ENCODE measurements at regions not wholly inside any gene's neighbourhood (a gene's known extent, or its start where the extent isn't known, plus 50 kb on each side); places are given as distances from the start of the nearest gene placed in this dataset.

DNA sequence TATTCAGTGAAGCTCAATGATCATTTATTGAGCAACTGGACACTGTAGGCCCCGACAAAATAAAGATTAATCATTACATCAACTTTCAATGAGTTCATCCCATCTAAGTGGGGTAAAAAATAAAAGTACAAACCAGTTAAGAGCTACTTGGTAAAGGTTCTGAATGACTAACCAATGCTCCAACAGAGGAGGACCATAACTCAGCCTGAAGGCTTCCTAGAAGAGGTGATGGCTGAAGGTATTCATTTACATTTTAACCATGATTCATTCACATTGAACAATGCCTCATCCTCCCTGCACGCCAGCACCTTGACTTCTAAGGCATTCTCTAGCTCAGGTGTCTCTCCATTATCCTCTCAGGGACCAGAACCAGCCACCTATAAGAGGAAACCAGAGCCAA is 201.4 kb downstream of the ZNF462 start:
- no peak for DNase-seq

DNA sequence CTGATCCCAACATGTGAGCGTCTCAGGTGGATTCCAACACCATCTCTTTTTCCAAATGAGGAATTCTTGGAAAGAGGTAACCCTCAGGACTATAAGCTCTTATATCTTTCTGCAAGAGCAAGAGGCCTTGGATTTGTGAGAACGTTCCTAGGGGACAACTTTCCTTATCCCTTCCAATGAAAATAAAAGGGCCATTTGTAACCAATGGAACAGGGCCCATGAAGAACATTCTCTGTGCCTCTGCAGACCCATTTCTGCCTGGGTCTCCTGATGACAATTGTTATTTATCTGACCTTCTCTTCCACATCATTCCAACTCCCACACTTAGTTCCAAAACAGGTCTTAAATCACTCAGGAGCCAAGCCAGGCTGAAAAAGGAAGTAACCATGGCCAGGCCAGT is 202.6 kb downstream of the ZNF462 start:
- DNase-seq, result no peak

DNA sequence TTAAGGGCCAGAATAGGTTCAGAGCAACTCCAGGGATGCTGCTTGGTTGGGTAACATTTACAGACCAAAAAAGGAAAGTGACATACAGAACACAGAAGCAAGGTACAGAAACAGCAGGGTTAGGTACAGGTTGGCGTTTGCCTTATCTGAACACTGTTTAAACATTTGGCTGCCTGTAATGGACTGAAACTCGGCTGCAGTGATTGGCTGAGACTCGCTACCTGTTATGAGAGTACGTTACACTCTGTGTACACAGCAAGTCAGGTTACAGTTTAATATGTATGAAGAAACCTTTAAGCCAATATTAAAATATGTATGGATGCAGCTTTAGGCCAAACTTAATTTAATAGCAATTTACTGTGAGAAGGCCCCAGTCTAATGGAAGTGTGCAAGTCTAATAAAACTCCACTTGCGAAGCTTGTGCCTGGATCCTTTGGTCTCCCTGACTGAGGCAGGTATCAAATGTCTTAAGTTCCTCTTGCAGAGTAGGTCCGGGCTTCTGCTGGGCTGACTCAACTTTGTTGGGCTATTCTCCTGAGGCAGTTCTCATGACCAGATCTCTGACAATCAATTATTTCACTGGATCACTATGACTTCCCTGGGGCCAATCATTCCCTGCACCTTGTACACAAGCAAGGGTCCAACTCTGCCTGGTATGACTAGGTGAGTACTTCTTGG is 204.9 kb downstream of the ZNF462 start:
- DNase-seq, result no peak

DNA sequence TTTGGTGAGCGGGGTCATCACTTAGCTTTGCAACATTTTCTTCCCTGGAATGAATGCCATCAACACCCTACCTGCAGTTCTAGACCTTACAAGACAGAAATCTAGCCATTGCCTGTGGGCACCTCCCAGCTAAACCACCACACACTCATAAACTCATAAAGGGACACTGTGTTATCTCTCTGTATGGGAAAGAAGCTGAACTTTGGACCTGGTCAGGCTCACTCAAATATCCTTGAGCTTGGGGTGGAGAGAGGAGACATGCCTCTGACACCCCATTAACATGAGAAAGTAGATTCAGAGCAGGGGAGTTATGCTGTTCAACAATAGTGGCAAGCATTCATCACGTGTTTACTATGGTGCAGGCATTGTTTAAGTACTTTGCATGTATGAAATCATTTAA is 205.6 kb downstream of the ZNF462 start:
- DNase-seq, result no peak

DNA sequence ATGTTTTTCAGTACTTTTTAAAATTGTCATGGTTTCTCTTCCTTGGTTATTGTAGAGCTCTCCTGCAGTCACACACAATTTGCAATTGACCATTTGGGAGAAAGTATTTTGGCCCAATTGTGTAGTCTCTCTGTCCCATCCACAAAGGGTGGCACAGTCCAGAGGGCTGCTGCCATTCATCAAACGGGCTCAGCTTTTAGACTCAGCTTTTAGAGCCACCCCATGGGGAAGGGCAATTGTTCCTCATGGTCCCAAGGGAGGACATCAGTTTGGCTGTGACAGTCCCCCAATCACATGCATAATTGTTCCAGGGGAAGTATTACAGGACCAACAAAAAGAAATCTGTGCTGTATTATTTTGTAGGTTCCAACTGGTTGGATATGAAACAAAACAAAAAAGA is 207.6 kb downstream of the ZNF462 start:
- DNase-seq, result no peak

DNA sequence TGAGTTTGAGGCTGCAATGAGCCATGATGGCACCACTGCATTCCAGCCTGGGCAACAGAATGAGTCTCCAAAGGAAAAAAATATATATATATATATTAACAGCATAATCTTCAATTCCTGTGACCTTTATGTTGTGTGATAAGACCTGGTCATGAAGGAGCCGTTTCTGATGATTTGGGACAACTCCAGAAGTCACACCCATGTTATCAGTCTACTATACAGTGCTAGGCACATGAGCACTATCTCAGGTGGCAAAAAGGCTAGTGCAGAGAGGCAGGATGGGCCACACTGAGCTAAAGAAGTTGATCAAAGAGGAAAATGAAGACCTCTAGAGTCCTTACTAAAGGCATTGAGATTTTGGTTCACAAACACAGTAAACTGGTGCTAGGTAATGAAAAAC is 205.0 kb upstream of the RAD23B start:
- DNase-seq, result no peak

DNA sequence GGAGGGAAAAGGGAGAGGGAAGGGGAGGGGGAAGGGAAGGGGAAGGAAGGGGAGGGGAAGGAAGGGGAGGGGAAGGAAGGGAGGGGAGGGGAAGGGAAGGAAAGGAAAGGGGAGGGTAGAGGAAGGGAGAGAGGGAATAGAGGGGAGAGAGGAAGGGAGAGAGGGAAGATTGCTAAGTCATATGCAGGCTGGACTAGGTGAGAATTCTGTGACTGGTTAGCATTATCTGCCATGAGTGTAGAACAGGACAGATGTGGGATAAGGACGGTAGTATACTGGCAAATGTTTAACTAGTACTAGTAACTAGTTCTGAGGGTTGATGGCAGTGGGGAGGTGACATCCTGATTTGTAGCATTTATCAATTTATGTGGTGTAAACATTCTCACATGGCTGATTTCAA is 203.5 kb upstream of the RAD23B start:
- DNase-seq, result no peak

DNA sequence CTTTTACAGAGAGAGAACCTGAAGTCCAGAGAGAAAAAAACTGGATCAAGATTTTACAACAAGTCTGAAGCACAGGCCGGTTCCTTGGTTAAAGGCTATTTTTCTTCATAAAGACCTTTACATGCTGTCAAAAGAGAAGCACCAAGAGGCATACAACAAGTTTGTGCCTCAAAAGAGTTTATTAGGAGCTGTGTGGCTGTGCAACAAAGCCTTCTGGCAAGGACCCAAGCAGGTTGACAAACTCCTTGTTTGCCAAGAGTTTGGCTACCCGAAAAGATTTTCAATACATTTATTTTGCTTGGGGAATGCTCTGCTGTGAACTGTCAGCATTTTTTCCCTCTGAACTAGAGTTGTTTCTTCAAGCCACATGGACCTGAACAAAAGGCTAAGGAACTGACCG is 202.9 kb upstream of the RAD23B start:
- DNase-seq, result no peak

DNA sequence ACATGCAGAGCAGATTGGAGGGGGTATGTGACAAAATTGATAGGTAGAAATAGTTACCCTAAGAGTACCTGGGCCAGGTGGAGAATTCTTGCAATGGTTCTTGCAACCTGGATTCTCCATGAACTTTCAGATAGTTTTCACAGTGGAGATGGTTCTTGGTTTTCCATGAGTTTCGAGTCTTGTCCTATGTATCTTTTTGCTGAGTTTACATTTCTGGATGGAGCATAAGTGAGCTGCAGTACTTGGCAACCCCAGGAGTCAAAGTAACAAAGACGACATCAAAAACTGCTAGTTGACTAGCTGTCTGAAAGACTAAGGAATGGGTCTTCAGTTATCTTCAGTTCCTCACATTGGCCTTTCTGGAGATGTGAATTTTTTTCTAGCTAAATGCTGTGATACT is 196.6 kb upstream of the RAD23B start:
- DNase-seq, result no peak

DNA sequence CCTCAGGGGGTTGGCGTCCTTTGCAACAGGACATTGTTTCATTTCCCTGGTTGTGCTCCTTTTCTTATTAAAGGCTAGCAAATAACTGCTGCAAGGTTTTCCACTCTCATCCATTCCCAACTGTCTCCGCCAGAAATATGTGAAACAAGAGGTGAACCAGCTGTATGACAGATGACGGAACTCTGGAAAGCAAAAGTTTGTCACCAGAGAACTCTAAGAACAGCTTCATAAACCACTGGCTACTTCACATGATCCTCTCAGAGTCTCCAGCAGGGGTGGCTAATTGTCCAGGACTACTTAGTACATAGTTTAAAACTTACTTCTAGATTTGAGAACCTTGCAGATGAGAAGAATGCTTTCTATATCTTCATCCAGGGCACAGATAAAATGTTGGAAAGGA is 195.9 kb upstream of the RAD23B start:
- no peak for DNase-seq

DNA sequence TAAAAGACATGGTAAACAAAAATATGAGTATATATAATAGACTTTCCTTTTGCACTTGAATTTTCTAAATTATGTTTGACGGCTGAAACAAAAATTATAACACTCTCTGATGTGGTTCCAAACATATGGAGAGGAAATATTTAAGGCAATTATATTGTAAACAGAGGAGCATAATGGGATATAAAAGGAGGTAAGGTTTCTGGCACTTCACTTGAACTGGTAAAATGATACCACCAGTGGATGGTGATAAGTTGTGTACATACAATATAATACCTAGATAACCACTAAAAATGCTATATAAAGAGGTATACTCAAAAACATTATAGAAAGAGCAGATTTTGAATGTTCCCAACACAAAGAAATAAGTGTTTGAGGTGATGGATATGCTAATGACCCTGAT is 192.9 kb upstream of the RAD23B start:
- DNase-seq, result no peak

DNA sequence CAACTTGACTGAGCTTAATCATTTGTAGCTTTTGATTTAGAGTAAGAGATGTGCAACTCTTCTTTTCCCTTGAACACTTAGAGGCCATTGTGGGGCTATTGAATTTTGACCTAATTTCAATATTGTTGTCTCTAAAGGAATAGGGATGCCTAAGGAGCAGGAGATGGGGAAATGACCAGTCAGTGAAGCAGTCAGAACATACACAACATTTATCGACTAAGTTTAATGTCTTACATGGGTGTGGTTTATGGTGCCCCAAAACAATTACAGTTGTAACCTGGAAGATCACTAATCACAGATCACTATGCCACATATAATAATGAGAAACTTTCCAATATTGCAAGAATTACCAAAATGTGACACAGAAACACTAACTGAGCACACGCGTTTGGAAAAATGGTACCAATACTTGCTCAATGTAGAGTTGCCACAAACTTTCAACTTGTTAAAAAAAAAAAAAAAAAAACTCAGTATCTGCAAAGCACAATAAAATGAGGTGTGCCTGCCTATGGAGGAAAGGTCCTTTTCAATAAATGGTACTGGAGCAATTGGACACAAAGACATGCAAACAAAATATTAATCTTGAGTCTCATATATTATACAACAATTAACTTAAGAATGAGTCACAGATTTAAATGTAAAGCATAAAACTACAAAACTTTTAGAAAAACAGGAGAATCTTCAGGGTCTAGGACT is 189.6 kb upstream of the RAD23B start:
- DNase-seq, result no peak

DNA sequence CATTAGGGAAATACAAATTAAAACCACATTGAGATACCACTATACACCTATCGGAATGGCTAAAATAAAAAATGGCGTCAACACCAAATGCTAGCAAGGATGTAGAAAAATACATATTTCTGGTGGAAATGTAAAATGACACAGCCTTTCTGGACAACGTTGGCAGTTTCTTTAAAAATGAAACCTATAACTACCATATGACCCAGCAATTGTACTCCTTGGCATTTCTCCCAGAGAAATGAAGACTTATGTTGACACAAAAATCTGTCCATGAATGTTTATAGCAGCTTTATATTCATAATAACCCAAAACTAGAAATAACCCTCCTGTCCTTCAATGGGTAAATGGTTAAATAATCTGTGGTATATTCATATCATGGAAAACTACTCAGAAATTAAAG is 188.7 kb upstream of the RAD23B start:
- DNase-seq, result no peak

DNA sequence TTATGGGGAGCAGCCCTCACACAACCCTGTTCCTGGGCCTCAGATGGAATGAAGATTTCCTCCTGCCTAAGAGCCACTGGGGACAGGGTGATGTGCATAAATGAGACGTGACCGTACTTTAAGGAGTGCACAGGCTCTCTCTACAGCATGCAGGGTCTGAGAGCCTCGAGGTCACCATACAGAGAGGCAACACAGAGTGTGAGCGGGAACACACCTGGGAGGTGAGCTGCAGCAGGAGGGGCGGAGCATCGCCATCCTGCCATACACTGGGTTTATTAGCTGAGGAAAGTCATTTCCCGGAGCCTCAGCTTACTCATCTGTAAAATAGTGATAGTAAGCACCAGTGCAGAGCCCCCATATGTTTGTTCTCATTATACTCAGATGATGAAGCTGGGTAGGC is 182.5 kb upstream of the RAD23B start:
- DNase-seq, result no peak

DNA sequence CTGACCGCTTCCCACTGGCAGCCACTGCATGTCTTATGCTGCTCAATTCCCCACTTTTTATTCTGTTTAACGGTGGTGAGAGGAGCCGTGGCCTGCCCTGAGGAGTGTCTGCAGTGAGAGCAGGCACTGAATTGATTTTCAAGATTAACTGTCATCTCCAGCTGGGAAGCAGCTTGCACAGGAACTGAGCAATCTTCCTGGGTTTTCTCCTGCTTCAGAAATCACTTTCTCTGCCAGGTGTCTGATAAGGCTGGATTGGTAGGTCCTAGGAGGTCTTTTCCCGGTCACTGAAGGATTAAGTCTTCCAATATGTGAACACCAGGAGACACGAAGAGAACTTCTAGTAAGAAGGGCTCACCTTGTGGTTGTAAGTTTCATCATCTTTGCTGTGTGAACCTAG is 181.1 kb upstream of the RAD23B start:
- DNase-seq, result no peak

DNA sequence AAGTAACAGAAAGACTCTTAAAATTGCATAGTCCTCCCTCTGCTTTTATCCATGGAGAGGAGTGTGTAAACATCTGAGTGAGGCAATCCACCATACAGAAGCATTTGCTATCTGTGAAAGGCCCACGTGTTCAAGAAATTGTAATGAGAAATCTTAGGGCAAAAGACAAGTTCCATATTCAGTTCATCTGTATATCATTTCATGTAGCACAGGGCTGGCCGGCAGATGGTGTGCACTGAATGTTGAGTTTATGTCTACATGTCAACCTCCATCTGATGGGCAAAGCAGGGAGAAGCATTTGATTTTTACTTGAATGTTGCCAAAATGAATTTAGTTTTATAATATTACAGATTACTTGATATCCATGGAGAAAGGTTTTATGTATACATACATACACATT is 179.5 kb upstream of the RAD23B start:
- DNase-seq, result no peak

DNA sequence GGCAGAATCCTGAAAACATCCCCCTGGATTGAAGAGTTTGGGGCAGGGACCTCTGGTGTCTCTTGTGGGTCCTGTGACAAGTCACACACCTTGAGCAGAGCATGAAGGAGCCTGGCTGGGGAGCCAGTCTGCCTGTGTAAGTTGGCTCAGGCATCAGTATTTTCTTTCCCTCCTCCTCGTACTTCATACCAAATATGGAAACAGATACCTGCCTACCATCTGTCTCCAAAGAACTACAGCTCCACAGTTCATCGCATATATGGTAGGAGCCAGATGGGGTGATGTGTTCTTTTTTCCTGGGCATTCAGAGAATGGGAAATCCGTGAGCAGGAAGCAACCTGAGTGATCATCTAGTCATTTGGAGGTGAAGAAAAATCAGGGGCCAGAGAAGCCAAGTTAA is 177.3 kb upstream of the RAD23B start:
- no peak for DNase-seq

DNA sequence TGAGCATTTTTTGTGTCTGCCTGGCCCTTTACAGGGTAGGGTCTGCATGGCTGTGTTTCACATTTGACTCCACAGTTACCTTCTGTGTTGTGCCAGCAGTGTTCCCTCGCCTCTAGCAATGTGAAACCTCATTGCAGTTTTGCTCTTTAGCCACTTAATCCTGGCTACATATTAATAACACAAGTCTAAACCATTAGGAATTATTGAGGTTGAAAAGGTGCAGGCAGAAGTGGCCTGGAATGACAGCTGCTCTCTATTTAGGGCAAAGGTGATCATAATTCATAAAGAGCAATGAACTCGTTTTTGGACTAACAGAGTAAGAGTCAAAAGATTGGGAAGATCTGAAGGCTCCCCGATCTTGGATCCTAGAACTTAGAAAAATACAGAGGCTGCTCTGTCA is 176.7 kb upstream of the RAD23B start:
- DNase-seq, result no peak

DNA sequence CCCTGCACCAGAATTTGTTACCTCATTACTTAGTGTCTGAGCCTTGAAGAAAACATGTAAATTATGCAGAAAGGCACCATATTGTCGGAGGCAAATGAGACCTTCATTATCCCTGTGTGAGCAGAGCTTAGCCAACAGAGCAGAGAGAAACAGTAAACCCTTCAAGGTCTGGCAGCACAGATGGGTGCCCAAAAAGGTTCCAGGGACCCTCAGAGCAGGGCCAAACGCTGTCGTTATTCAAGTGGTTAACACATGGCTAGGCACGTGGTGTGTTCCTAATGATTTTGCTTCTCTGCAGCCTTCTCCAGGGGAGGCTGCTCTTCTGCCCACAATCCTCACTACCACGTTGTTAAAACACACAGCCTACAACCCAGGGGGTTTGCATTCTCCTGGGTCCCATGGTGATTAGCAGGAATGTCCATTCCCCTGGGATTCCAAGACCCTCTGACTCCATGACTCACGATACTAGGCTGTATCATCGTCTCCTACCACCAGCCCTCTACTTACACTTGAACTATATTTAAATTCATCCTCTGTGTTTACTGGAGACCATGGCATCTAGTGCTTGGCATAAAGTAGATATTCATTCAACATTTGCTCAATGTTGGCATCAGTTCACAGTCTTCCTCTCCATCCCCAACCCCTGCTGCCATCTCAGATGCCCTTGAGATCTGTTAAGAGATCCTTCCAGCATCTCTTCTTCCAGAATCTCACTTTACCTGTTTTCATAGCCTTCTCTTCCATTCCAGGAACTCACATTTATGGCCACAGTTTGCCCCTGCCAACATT is 174.5 kb upstream of the RAD23B start:
- DNase-seq, result no peak

DNA sequence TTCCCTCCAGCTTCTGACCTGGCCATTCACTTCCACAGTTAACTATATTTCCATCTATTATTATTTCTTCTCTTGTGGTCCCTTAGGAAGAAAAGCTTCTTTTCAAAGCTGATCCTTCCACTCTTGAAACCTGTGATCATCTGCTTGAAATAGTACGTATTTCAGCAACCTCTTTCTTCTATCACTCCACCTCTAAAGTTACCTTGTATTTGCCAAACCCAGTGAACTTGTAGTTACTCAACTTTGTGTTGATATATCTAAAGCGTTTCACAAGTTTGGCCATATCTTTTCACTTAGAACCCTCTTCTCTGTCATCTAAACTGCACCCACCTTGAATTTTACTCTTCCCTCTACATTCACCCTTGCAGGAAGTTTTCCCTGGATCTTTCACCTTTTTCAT is 173.8 kb upstream of the RAD23B start:
- no peak for DNase-seq

DNA sequence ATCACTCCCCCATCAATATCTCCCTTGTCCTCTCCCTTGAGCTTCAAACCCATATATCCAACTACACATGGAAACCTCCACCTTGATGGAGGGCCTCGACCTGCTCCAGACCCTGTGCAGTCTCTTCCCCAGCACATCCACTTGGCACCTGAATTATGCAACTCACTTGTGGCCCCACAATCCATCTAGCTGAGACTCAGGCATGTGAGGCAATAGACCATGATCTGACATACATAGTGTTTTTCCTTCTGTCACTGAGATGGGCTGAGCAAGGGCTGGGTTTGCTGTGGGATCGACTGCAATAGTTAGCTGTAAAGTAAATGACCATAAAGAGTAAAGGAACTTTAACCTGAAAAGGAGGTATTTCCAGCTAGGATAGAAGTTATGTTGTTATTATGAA is 172.9 kb upstream of the RAD23B start:
- no peak for DNase-seq

DNA sequence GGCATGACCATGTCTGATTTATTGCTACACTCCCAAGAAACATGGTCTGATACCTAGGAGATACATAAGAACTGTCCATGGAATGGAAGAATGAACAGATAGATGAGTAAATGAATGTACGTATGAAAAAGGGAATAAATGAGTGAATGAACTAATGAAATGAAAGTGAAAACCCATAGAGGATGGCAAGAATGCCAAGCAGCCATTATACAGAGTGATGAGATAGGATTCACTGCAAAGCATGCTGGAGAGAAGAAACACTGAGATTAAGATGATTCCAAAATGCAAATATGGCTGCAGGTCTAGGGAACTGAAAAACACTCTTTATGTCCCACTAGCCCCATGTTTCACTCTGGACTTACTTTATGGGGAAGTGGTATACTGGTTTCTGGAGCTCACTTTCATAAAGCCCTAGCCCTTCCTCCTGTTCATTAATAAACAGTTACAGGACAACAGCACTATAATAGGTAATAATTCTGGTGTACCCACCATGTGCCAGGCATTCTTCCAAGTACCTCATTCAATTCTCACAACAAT is 170.3 kb upstream of the RAD23B start:
- no peak for DNase-seq

DNA sequence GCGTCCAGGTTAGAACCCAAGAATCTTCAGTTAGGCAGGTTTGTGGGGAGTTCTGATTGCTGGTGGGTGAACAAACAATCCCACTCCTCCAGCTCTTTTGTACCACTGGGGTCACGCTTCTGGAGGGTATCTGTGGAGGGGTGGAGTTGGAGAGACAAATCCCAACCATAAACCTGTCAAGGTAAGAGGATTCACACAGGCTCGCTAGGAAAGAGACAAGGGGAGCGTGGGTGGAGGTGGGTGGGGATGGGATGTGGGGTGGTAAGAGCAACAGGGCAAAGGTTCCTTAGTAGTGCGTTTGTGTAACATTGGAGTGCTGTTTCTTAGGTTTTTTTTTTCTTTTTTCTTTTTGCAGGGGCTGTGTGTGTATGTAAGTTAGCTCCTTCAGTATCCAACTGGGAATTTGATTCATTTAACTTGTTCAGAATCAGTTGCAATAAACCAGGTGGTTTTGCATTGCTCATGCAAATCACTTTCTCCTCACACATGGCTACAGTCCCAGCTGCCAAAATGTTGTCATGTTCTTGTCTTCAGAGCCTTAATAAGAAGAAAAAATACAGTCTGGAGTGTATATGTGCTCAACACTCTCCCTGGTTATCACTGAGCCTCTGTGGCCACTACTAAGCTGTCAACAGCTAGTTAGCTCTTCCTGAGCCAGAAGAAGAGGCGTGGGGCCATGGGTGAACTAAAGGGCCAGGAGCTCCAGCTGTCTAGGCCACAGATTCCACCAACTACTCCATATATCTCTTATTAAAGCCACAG is 164.0 kb upstream of the RAD23B start:
- DNase-seq, result no peak

Data from GDM1 (cell line).